H1 (cell line): ENCODE measurements at regions not wholly inside any gene's neighbourhood (a gene's known extent, or its start where the extent isn't known, plus 50 kb on each side); places are given as distances from the start of the nearest gene placed in this dataset.

ENCODE experiments used
- ASH2L ChIP-seq: fragments of 200-600, 300-600 bp; sonication (generic); IDR thresholded peaks from one replicate; pipeline ENCODE4 v1.7.1; 2017; ENCODE audit warnings: low read length
- BACH1 ChIP-seq: IDR thresholded peaks from 2 replicates; pipeline ENCODE4 v1.6.1; 2012; ENCODE audit warnings: low read length, improper control_type of control experiment
- CHD7 ChIP-seq: fragments of 300-600 bp; sonication (generic); IDR thresholded peaks from 2 replicates; pipeline ENCODE4 v1.7.1; 2012; ENCODE audit warnings: low read length, moderate library complexity, mild to moderate bottlenecking, inconsistent platforms; ENCODE audit not compliant: insufficient replicate concordance
- CREB1 ChIP-seq: IDR thresholded peaks from 2 replicates; pipeline ENCODE4 v1.6.1; 2012; ENCODE audit warnings: inconsistent platforms
- CTBP2 ChIP-seq: IDR thresholded peaks from 2 replicates; pipeline ENCODE4 v1.7.0; 2011; ENCODE audit warnings: borderline replicate concordance, mild to moderate bottlenecking, moderate library complexity, mixed read lengths, low read length; ENCODE audit not compliant: insufficient read depth, insufficient read length
- JUN ChIP-seq: IDR thresholded peaks from 2 replicates; pipeline ENCODE4 v1.6.1; 2011; ENCODE audit warnings: low read depth, mild to moderate bottlenecking, improper control_type of control experiment, low read length
- NANOG ChIP-seq: IDR thresholded peaks from 2 replicates; pipeline ENCODE4 v1.6.1; 2011; ENCODE audit warnings: low read length, low read depth, mild to moderate bottlenecking, inconsistent platforms; ENCODE audit not compliant: insufficient read depth, poor library complexity, severe bottlenecking
- RBBP5 ChIP-seq: IDR thresholded peaks from 2 replicates; pipeline ENCODE4 v1.7.1; 2012; ENCODE audit warnings: low read depth, mild to moderate bottlenecking, inconsistent platforms, low read length, moderate library complexity, borderline replicate concordance
- SAP30 ChIP-seq: fragments of 300-600 bp; sonication (generic); IDR thresholded peaks from 2 replicates; pipeline ENCODE4 v1.7.1; 2012; ENCODE audit warnings: low read length, moderate library complexity, mild to moderate bottlenecking, inconsistent platforms; ENCODE audit not compliant: insufficient read depth, insufficient replicate concordance
- SIX5 ChIP-seq: IDR thresholded peaks from 2 replicates; pipeline ENCODE4 v1.6.1; 2011; ENCODE audit warnings: mild to moderate bottlenecking, low read depth, low read length
- TAF7 ChIP-seq: optimal IDR thresholded peaks from 2 replicates; pipeline ENCODE3; 2011; ENCODE audit warnings: low read depth, mild to moderate bottlenecking, inconsistent platforms, low read length, moderate library complexity, borderline replicate concordance

GRCh38 chr13:73661687-73662425 lies 472.3 kb downstream of the KLF12 start (continued):
- no peak for TF ChIP-seq CHD7
- TF ChIP-seq JUN: no peak
- TF ChIP-seq CTBP2: no peak
- TF ChIP-seq TAF7: no peak
- TF ChIP-seq BACH1: no peak
- TF ChIP-seq NANOG: no peak
- TF ChIP-seq SIX5: no peak
- no peak for TF ChIP-seq SAP30
- TF ChIP-seq CREB1: no peak
- no peak for TF ChIP-seq RBBP5
- no peak for TF ChIP-seq ASH2L
